Keratinocyte (primary cell): ENCODE measurements at regions not wholly inside any gene's neighbourhood (a gene's known extent, or its start where the extent isn't known, plus 50 kb on each side); places are given as distances from the start of the nearest gene placed in this dataset.

Source experiments
- DNase-seq: peaks from one replicate; pipeline ENCODE4 v3.0.0-alpha.2; 2011; ENCODE audit warnings: low read depth, missing footprints, low spot score
- FAIRE-seq: peaks from 2 replicates; lab custom pipeline; 2011; peaks lifted over from hg19 to GRCh38; lab: Jason Lieb, UNC
- H2AFZ ChIP-seq: 2 replicates; pipeline ENCODE4 v1.6.0; 2012; ENCODE audit warnings: low read length, control low read depth, inconsistent platforms; ENCODE audit not compliant: control insufficient read depth
- H3K27ac ChIP-seq: 2 replicates; pipeline ENCODE4 v1.5.1; 2011; ENCODE audit warnings: low read length; ENCODE audit not compliant: control insufficient read depth, insufficient read depth
- H3K27me3 ChIP-seq: 3 replicates; pipeline ENCODE4 v1.6.0; 2011; ENCODE audit warnings: low read length; ENCODE audit not compliant: control insufficient read depth, insufficient read depth; ENCODE audit errors: extremely low read depth
- H3K36me3 ChIP-seq, 2 experiments: 2 replicates in 1 of 2; 3 replicates in 1 of 2; pipeline ENCODE4 v1.5.1; 2011; ENCODE audit warnings: low read length in 2 of 2, mild to moderate bottlenecking in 1 of 2; ENCODE audit not compliant: control insufficient read depth in 2 of 2, insufficient read depth in 2 of 2; ENCODE audit errors: extremely low read depth in 1 of 2
- H3K4me1 ChIP-seq: 3 replicates; pipeline ENCODE4 v1.5.1; 2011; ENCODE audit warnings: low read length; ENCODE audit not compliant: control insufficient read depth, insufficient read depth; ENCODE audit errors: extremely low read depth
- H3K4me2 ChIP-seq: 3 replicates; pipeline ENCODE4 v1.6.0; 2011; ENCODE audit warnings: low read depth, low read length; ENCODE audit not compliant: control insufficient read depth, insufficient read depth; ENCODE audit errors: extremely low read depth
- H3K4me3 ChIP-seq, 3 experiments: fragments of 200-600 bp in 1 of 3; sonication (generic) in 1 of 3; 2 replicates in 2 of 3; 3 replicates in 1 of 3; pipeline ENCODE4 v1.5.1; 2011 to 2016; ENCODE audit warnings: low read length in 3 of 3, mild to moderate bottlenecking in 3 of 3, control low read depth in 2 of 3, inconsistent platforms in 1 of 3, low read depth in 1 of 3, mixed read lengths in 1 of 3, mixed run types in 1 of 3, moderate library complexity in 1 of 3; ENCODE audit not compliant: control insufficient read depth in 2 of 3, insufficient read depth in 2 of 3; ENCODE audit errors: extremely low read depth in 1 of 3
- H3K79me2 ChIP-seq: 2 replicates; pipeline ENCODE4 v1.6.0; 2012; ENCODE audit warnings: low read length; ENCODE audit not compliant: control insufficient read depth, insufficient read depth
- H3K9ac ChIP-seq: 3 replicates; pipeline ENCODE4 v1.6.0; 2011; ENCODE audit warnings: low read length; ENCODE audit not compliant: control insufficient read depth, insufficient read depth; ENCODE audit errors: extremely low read depth
- H3K9me1 ChIP-seq: 3 replicates; pipeline ENCODE4 v1.6.0; 2011; ENCODE audit warnings: low read length; ENCODE audit not compliant: control insufficient read depth, insufficient read depth; ENCODE audit errors: extremely low read depth
- H3K9me3 ChIP-seq: 2 replicates; pipeline ENCODE4 v1.5.1; 2012; ENCODE audit warnings: low read depth, low read length; ENCODE audit not compliant: control insufficient read depth
- H4K20me1 ChIP-seq: 3 replicates; pipeline ENCODE4 v1.6.0; 2011; ENCODE audit warnings: low read length; ENCODE audit not compliant: control insufficient read depth, insufficient read depth; ENCODE audit errors: extremely low read depth
- EZH2 ChIP-seq: IDR thresholded peaks from one replicate; pipeline ENCODE4 v1.6.1; 2012; ENCODE audit warnings: inconsistent platforms, mild to moderate bottlenecking, low read length, moderate library complexity
- dilution Hi-C: fragments of 300-500 bp; cut with MboI; formaldehyde crosslinking; loops from one replicate; pipeline ENCODE4 v1.7.0; 2020; ENCODE audit warnings: low sequenced_read_pairs; ENCODE audit not compliant: extremely low pct_ligation_motif_present
- TF ChIP-seq, protein P1 (sequence below), 3 experiments: IDR thresholded peaks in 1 of 3; conservative IDR thresholded peaks in 1 of 3; optimal IDR thresholded peaks in 1 of 3; 2 replicates in 2 of 3; 3 replicates in 1 of 3; pipeline versions ENCODE3 to v1.5.1; 2011; ENCODE audit warnings: low read length in 3 of 3, mild to moderate bottlenecking in 3 of 3, moderate library complexity in 2 of 3, control low read depth in 1 of 3, inconsistent platforms in 1 of 3; ENCODE audit not compliant: insufficient read depth in 2 of 3; ENCODE audit errors: extremely low read depth in 1 of 3

DNA sequence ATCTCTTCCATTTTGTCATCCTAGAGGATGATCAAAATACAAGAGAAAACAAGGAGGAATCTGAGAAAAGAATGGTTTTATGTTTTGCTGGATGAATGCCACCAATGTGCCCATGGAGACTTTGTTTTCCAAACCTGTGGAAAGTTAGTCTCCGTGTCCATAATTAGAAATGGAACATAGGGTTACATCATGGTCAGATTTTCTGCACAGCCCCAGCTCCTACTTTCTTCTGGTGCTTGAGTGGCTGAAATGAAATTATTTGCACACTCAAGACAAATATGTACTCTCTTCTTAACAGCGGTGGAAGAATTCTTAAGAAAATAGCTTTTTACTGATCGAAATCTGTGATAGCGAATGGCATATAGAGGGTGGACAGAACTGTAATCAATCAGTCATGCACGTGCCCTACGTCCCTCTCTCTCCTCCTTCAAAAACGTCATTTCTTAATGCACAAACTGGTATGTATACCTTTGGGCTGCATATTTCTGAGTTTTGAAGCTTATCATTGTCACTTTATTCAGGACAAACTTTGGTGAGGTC lies 825.2 kb downstream of the AACS start:
- H4K20me1 ChIP-seq = no peaks in the 10 kb centered on the region
- H3K4me3 ChIP-seq = no peak overlapping the region
- DNase-seq = no peak
- dilution Hi-C loops = no loop called here
- H3K79me2 ChIP-seq = no peaks in the 10 kb centered on the region
- peaks cover 2% of the 10 kb centered on the region for H3K9me3 ChIP-seq
- no peak overlapping the region for H2AFZ ChIP-seq
- H3K4me2 ChIP-seq = no peak overlapping the region
- no peak for TF ChIP-seq EZH2
- TF ChIP-seq, protein P1, sequence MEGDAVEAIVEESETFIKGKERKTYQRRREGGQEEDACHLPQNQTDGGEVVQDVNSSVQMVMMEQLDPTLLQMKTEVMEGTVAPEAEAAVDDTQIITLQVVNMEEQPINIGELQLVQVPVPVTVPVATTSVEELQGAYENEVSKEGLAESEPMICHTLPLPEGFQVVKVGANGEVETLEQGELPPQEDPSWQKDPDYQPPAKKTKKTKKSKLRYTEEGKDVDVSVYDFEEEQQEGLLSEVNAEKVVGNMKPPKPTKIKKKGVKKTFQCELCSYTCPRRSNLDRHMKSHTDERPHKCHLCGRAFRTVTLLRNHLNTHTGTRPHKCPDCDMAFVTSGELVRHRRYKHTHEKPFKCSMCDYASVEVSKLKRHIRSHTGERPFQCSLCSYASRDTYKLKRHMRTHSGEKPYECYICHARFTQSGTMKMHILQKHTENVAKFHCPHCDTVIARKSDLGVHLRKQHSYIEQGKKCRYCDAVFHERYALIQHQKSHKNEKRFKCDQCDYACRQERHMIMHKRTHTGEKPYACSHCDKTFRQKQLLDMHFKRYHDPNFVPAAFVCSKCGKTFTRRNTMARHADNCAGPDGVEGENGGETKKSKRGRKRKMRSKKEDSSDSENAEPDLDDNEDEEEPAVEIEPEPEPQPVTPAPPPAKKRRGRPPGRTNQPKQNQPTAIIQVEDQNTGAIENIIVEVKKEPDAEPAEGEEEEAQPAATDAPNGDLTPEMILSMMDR (optimal IDR thresholded peaks at IDR 0.05 in 1 of 3, IDR thresholded peaks at IDR 0.05 in 1 of 3, conservative IDR thresholded peaks at IDR 0.05 in 1 of 3; ENCODE audit: extremely low read depth in 1 of 3, insufficient read depth in 2 of 3, low read length in 3 of 3) = no peak
- no peak overlapping the region for H3K27ac ChIP-seq
- H3K27me3 ChIP-seq = no peaks in the 10 kb centered on the region
- H3K9ac ChIP-seq = no peak overlapping the region
- H3K9me1 ChIP-seq = no peaks in the 10 kb centered on the region
- H3K4me1 ChIP-seq = no peaks in the 10 kb centered on the region
- FAIRE-seq = no peak
- H3K36me3 ChIP-seq = no peaks in the 10 kb centered on the region

DNA sequence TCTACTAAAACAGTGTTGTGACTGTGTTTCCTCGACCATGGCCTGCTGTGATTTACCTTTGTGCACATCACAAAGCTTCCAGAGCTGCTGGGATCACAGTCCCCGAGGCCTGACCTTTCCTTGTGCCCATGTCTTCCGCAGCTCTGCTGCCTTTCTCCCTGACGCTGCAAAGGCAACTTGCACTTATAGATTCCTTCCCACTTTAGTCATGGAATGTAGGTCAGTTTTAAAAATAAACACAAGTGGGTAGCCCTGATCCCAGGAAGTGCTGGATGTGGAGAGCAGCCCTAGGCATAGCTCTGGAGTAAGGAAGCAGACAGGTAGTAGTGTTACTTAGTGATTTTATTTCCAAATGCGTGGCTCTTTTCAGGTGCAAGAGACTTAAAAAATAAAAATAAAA lies 825.7 kb downstream of the AACS start:
- Histone ChIP-seq H2AFZ (no peak overlapping the region), H3K27ac (no peak overlapping the region), H3K9me1 (no peaks in the 10 kb centered on the region), H3K9ac (no peak overlapping the region), H4K20me1 (no peaks in the 10 kb centered on the region), H3K4me1 (no peaks in the 10 kb centered on the region), H3K36me3 (no peaks in the 10 kb centered on the region), H3K9me3 (peaks cover 4% of the 10 kb centered on the region), H3K4me2 (no peak overlapping the region), H3K4me3 (no peak overlapping the region), H3K79me2 (no peaks in the 10 kb centered on the region), H3K27me3 (no peaks in the 10 kb centered on the region)
- FAIRE-seq (no peak), DNase-seq (no peak)
- TF ChIP-seq EZH2 = no peak
- TF ChIP-seq, protein P1 (optimal IDR thresholded peaks at IDR 0.05 in 1 of 3, IDR thresholded peaks at IDR 0.05 in 1 of 3, conservative IDR thresholded peaks at IDR 0.05 in 1 of 3; ENCODE audit: extremely low read depth in 1 of 3, insufficient read depth in 2 of 3, low read length in 3 of 3) = no peak
- dilution Hi-C loops = no loop called here
